Activated CD8-positive, alpha-beta memory T cell treated with anti-CD3 and anti-CD28 coated beads, Interleukin-2, amount 50 U/mL, for 1 hour (primary cell): ENCODE measurements at regions not wholly inside any gene's neighbourhood (a gene's known extent, or its start where the extent isn't known, plus 50 kb on each side); places are given as distances from the start of the nearest gene placed in this dataset.
A peak's percentile ranks its signal among the peaks of the same experiment; 100 is the strongest.

ENCODE experiments used
- DNase-seq: peaks from one replicate; pipeline ENCODE4 v3.0.0-alpha.2; 2020; ENCODE audit errors: extremely low read depth

DNA sequence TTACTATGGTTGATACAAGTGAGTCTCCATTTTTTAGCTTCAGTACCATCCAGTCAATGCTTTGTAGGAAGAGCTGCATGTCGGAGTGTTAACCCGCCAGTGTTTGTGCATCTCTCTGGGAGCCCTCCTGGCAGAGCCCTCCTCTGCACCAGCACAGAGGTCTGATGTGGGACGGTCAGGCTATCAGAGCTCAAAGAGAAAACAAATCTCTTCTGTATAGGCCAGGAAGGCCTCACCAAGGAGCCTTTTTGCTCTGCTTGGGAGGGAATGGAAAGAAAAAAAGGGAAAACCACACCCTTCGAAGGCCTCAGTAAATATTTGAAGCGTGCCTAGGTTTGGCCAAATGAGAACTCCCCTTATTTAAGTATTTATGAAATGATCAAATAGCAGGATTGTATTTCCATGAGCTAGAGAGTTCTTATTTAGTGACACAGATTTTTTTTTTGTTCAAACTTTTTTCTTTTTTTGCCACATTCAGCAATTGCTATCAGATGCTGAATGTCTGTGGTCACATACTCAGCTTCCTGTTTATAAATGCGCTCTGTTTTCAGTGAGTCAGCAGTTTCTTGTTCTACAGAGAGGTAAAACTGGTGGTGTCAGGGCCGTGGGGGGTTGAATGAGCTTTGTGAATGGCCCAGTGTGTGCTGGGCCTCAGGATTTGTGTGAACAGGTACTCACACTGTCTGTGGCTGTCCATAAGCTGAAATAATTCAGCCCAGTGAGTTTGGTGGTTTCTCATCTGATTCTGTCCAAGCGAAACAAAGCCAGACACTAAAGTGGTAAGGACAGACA, 226.6 kb downstream of the SNX18 start:
- peak; percentile 3 for DNase-seq

GRCh38 chr5:54743581-54743980, 226.0 kb downstream of the SNX18 start:
- no peak for DNase-seq

- DNase-seq: no peak
These were observed 224.9 kb downstream of the SNX18 start for GRCh38 chr5:54742417-54742891.

- DNase-seq: no peak
These were observed 224.2 kb downstream of the SNX18 start for GRCh38 chr5:54741711-54742110.

GRCh38 chr5:54740141-54740540, 222.6 kb downstream of the SNX18 start:
- no peak for DNase-seq

- DNase-seq: no peak
These were observed 221.8 kb downstream of the SNX18 start for GRCh38 chr5:54739371-54739770.

DNA sequence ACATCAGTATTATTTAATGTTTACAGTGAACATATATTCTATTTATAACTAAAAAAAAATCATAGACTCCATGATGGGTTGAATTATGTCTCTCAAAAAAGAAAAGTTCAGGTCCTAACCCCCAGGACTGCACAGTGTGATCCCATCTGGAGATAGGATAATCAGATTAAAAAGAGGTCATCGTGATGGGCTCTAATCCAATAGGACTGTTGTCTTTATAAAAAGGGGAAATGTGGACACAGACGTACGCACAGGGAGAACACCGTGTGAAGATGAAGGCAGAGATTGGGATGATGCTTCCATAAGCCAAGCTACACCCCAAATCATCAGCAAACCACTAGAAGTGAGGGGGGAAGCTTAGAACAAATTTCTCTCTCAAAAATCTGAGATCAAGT, 221.4 kb downstream of the SNX18 start:
- DNase-seq: no peak

DNA sequence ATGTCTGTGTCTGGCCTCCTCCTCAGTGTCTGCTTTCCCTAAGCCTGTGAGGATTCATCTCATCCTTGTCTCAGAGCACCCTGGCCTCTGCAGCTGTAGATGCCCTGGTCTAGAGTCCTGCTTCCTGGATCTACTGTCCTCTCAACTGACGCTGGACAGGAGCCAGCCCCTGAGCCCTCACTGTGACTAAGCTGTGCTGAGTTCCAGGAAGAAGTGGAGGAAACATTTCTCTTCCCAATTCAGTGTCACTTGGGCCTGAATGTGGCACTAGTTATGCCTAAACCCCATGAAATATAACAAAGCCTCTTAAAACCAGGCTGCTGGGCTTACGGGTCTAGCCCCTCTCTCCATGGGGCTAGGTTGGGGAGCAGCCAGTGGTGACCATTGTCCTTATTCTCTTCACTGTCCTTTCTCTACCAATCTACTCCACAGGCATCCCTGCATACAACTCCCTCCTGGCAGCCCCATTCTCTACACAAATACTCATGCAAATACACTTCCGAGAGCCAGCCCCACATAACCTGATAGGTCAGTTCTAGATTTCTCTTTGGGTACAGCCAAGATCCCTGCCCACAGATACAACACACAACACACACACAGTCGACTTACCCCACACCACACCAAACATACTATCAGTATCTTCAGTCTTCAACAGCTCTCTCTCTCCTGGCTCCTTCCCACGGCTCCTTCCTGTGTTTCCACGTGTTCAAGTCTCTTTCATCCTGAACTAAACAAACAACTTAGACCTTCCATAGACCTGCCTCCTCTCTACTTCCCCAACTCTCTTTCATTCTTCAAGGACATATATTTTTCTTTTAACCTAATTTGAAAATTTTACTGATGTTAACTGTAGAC, 220.8 kb downstream of the SNX18 start:
- DNase-seq: no peak

DNA sequence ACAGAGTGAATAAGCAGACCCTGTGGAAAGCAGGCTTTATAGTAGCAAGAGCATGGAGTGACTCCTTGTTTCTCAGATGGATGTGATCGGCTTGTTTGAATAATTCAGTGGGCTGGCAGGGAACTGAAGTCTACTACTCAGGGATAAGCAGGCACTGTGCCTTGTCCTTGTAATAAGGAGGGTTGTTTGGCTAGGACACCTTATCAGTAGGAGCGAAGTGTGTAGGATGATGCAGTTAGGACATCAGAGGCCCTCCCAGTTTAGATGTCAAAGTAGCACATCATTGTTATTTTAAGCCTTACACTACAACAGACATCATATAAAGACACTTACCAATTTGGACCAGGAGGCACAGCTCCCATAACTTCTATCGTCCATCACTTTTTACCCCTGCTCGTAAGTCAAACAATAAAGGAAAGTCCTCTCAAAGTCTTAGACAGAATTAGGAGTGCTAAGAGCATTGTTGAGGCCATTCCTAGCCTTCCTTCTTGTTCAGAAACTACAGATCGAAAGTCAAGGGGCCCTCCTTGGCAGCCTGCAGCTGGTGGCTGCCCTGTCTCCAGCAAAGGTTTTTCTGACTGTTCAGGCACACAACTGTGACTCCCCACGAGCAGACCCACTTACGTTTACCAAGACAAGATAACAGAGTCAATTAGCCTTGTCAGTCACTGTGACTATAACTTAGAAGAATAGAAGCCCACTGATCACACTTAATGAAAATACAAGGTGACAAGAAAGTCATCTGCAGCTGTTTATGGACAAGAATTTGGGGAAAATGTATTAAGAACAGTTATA, 218.6 kb downstream of the SNX18 start:
- DNase-seq: no peak

- no peak for DNase-seq
These were observed 215.5 kb downstream of the SNX18 start for GRCh38 chr5:54733101-54733500.

- no peak for DNase-seq
These were observed 214.5 kb downstream of the SNX18 start for GRCh38 chr5:54732108-54732507.

DNA sequence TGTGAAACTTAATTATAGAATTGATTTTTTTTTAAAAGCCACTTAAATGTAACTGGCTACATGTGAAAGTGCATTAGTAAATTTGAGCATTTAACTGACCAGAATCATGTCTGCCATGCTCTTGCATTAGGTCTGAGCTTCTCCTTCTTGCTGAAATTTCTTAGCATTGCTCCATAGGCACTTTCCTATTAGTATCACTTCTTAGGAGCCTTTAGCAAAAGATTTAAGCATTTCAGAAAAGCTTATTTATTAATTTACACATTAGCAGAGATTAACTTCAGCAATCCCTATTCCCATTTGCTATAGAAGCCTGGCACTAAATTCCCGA, 211.0 kb downstream of the SNX18 start:
- no peak for DNase-seq

DNA sequence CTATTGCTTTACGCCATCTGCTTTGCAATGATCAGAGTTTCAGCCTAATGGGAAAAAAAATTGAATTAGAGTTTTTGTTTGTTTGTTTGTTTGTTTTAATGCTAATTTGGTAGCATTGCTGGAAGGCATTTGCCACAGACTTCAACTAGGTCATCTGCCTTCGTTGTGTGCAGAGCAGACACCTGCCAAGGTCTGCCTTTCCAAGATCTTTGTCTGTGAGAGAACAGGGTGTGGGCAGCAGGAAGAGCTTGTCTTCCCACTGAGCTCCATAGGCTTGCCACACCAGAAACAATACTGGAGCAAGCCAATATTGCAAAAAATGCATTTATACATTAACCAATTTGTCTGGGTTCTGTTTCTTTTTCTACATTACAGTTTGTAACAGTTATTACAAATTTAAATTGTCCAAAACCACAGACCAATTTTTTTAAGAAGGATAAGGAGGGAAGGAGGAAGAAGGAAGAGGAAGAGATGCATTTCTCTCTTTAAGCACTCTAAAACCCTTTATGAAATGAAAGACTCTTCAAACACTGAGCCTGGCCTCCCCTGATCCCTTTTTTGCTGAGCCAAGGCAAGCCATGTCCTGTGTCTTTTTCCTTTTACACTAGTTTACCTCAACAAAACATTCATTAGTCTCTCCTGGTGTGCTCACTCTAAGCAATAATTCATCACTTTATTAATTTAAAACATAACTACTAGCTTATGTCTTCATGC, 210.5 kb downstream of the SNX18 start:
- no peak for DNase-seq

DNA sequence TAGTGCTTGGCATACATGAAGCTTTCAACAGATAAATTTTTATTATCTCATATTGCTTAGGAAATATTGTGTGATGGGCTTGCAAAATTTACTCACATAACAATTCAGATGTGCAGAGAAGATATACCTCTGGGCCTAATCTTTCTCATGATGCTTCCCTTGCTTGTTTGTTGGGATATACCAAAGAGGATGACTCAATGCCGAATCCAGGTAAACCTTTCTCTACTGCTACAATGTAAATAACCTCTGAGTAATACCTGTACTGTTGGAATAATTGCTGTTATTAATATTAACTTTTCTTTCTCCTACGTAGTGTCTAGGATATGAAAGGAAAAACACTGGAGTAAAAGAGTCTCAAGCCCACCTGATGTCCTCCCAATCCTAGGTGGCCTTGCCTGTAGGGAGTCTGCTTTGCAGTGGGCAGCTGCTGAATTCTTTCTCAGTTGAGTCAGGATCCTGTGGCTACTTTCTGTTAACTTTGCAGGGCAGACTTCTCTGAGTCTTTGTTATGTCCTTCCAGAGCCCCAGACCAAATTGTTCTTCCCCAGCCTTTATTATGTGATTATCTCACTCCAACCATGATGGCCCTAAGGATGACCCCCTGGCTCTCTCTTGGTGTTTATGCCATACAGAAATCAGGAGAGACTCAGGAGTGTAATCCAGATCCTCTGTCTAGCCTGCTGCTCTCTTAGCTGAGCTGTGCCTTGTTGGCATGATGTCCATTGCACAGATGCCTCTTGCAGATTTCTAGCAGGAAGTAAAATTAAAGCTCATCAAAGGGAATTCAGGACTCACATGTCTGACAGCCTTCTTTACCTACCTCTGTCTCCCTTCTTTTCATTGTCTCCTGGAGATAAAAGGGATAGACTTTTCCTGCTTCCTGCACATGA, 208.1 kb downstream of the SNX18 start:
- no peak for DNase-seq

DNA sequence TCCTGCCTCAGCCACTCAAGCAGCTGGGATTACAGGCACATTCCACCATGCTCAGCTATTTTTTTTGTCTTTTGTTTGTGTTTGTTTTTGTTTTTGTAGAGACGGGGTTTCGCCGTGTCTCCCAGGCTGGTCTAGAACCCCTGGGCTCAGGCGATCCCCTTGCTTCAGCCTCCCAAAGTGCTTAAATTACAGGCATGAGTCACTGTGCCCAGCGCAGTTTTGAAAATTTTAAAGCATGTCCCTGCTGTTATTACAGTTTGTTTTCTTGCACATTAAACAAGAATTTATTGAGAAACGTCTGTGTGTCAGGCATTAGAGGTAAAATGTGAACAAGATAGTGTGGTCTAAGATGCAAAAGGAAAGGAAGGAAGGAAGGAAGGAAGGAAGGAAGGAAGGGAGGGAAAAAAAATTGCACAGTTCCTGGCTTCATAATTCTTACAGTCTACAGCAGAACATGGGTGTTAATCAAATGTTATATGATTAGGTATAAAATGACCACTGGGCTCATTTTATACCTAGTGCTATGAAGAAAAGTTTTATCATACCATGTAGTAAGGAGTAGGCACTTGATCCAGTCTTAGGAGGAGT, 205.4 kb downstream of the SNX18 start:
- DNase-seq: no peak

DNA sequence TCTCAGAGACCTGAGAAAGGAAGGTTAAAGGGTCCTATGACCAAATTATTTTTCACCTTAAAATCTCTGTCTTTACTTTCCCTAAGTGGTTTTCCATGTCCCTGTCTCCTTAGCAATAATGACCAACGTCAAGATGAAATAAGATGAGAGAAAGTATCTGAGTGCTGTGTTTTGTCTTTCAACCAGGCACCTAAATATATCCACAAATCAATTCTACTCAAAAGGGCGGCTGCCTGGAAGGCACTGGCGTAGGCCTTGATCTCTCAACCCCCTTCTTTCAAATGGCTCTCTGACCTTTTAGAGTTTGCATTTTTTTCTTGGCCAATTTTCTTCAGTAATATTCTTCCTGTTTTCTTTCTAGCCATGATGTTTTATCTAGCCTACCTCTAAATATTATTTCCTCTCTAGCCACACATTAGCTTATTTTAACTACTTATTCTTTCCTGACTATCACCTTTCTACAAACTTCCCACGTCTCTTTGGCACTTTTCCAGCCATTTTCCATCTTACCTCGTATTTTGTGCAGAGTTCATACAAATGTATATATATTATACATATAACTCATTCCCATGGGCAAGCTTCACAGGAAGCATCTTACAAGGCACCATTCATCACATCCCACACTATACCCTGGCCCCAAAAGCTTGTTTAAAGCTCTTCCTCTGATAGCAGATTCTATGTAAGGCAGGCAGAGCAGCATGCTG, 204.5 kb downstream of the SNX18 start:
- no peak for DNase-seq

- DNase-seq: no peak
These were observed 203.6 kb downstream of the SNX18 start for GRCh38 chr5:54721116-54721515.

DNA sequence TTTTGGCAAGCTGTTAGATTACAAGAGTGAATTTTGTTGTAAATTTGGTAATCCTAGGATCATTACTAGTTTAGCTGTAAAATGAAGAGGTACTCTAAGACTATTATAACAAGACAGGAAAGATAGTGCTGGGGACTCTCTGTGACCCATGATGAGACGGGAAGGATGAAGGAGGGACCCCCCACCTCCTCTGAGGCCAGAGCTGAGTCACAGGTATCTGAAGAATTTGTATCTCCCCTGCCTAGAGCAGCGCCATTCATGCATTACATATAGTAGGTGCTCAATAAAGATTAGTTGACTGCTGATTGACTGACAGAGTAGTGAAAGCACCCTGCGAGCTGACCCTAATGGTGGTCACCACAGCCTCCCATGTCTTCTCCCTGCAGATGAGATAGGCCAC, 202.8 kb downstream of the SNX18 start:
- no peak for DNase-seq
